Spleen (tissue), 11 donors: ENCODE measurements at regions not wholly inside any gene's neighbourhood (a gene's known extent, or its start where the extent isn't known, plus 50 kb on each side); places are given as distances from the start of the nearest gene placed in this dataset.

Source experiments
- DNase-seq: peaks from one replicate; pipeline ENCODE4 v3.0.0-alpha.2; 2020
- H3K27ac ChIP-seq, 8 donors: fragments of 200-600 bp; sonication (generic) in 7 of 8; 1 replicate in 4 of 8; 2 replicates in 4 of 8; pipeline versions ENCODE4 v1.5.0 to v1.8.0; 2016 to 2021; ENCODE audit warnings: inconsistent platforms in 4 of 8, mild to moderate bottlenecking in 4 of 8, moderate library complexity in 1 of 8
- H3K27me3 ChIP-seq, 7 donors: fragments of 200-600 bp; sonication (generic) in 6 of 7; replicated peaks in 1 of 7; 1 replicate in 4 of 7; 2 replicates in 3 of 7; pipeline versions ENCODE4 v1.5.0 to v1.8.0; 2016 to 2021; ENCODE audit warnings: inconsistent platforms in 3 of 7, mild to moderate bottlenecking in 1 of 7
- H3K36me3 ChIP-seq, 6 donors: fragments of 200-600 bp; sonication (generic) in 5 of 6; 1 replicate in 4 of 6; 2 replicates in 2 of 6; pipeline versions ENCODE4 v1.5.0 to v1.8.0; 2016 to 2021; ENCODE audit warnings: inconsistent platforms in 2 of 6
- H3K4me1 ChIP-seq, 6 donors: fragments of 200-600 bp; sonication (generic) in 5 of 6; 1 replicate in 3 of 6; 2 replicates in 3 of 6; pipeline versions ENCODE4 v1.5.0 to v1.8.0; 2016 to 2021; ENCODE audit warnings: inconsistent platforms in 3 of 6
- H3K4me3 ChIP-seq, 8 donors: fragments of 200-600 bp; sonication (generic) in 7 of 8; 1 replicate in 4 of 8; 2 replicates in 4 of 8; pipeline versions ENCODE4 v1.5.0 to v1.8.0; 2016 to 2021; ENCODE audit warnings: inconsistent platforms in 4 of 8, mild to moderate bottlenecking in 4 of 8, moderate library complexity in 2 of 8
- H3K9me3 ChIP-seq, 8 donors: fragments of 200-600 bp; sonication (generic) in 7 of 8; 1 replicate in 4 of 8; 2 replicates in 4 of 8; pipeline versions ENCODE4 v1.5.0 to v1.8.0; 2016 to 2021; ENCODE audit warnings: inconsistent platforms in 4 of 8
- POLR2A ChIP-seq, 3 donors: fragments of 450-650 bp; IDR thresholded peaks; one replicate each; pipeline ENCODE4 v1.5.1; 2017; ENCODE audit warnings: antibody characterized with exemption in 3 of 3, mild to moderate bottlenecking in 1 of 3
- POLR2AphosphoS5 ChIP-seq, 3 donors: sonication (generic); formaldehyde crosslinking; IDR thresholded peaks; one replicate each; pipeline ENCODE4 v1.5.1; 2017; ENCODE audit warnings: antibody characterized with exemption in 3 of 3
- WGBS, 5 donors: extraction: QIAGEN DNeasy Blood & Tissue Kit in 3 of 5; methylation state at CpG; one replicate each; pipeline versions ENCODE4 v1.1.5 to v1.1.7; 2013 to 2018; 5-methylcytosine and 5-hydroxymethylcytosine counted together
- intact Hi-C: fragments of 100-400 bp; cut with DNase I; formaldehyde crosslinking; loops from one replicate; pipeline ENCODE4 v1.15.0; 2023; ENCODE audit warnings: low total_unique reads
- TF ChIP-seq, protein P1 (sequence below), 11 experiments: fragments of 200-600 bp in 7 of 11; fragments of 450-650 bp in 4 of 11; sonication (generic) in 4 of 11; IDR thresholded peaks in 8 of 11; conservative IDR thresholded peaks in 3 of 11; 1 replicate in 7 of 11; 2 replicates in 4 of 11; pipeline versions ENCODE4 v1.4.0 to v1.8.0; 2016 to 2021; ENCODE audit warnings: antibody characterized with exemption in 11 of 11, inconsistent platforms in 4 of 11, mild to moderate bottlenecking in 1 of 11
- donor health status: healthy with polysubstance abuse.
- donor health status: DM: no; HTN: no; CAD: no; lungs with moderate emphysema.
- donor health status: DM: no; HTN: no; CAD: no.
- donor health status: Bipolar disorder and iron deficiency.
- donor health status: healthy.
- donor health status: DM: no; HTN: no; CAD: no.
- donor health status: DM: yes; HTN: yes; CAD: no.

DNA sequence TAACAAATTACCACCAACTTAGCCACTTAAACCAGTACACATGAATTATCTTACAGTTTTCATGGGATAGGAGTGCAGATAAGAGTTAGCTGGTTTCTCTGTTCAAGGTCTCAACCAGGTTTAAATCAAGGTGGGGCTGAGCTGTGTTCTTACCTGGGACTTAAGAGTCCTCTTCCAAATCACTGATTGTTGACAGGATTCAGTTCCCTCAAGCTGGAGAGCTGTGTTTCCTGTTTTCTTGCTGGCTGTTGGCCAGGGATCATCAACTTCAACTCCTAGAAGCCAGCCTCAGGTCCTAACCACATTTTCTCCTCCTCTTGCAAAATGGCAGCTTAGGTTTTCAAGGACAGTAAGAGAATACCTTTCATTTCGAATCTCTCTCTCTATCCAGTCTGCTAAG is 123.8 kb upstream of the CHRM3 start:
- WGBS, 5 donors, result 58 to 90% (median 69%) methylated on average over 1 of the region's 1 CpG
- Histone ChIP-seq H3K9me3 (peaks cover 0 to 5% (median 1%) of the 10 kb centered on the region in 8 donors), H3K4me3 (no peak overlapping the region), H3K27me3 (no peaks in the 10 kb centered on the region), H3K27ac (no peak overlapping the region), H3K4me1 (no peaks in the 10 kb centered on the region), H3K36me3 (no peaks in the 10 kb centered on the region)
- DNase-seq, result no peak
- intact Hi-C loops, result no loop called here
- TF ChIP-seq POLR2AphosphoS5 (IDR thresholded peaks at IDR 0.05), result no peak
- no peak for TF ChIP-seq POLR2A (IDR thresholded peaks at IDR 0.05)
- TF ChIP-seq, protein P1, sequence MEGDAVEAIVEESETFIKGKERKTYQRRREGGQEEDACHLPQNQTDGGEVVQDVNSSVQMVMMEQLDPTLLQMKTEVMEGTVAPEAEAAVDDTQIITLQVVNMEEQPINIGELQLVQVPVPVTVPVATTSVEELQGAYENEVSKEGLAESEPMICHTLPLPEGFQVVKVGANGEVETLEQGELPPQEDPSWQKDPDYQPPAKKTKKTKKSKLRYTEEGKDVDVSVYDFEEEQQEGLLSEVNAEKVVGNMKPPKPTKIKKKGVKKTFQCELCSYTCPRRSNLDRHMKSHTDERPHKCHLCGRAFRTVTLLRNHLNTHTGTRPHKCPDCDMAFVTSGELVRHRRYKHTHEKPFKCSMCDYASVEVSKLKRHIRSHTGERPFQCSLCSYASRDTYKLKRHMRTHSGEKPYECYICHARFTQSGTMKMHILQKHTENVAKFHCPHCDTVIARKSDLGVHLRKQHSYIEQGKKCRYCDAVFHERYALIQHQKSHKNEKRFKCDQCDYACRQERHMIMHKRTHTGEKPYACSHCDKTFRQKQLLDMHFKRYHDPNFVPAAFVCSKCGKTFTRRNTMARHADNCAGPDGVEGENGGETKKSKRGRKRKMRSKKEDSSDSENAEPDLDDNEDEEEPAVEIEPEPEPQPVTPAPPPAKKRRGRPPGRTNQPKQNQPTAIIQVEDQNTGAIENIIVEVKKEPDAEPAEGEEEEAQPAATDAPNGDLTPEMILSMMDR (IDR thresholded peaks at IDR 0.05 in 8 of 11, conservative IDR thresholded peaks at IDR 0.05 in 3 of 11), result no peak

DNA sequence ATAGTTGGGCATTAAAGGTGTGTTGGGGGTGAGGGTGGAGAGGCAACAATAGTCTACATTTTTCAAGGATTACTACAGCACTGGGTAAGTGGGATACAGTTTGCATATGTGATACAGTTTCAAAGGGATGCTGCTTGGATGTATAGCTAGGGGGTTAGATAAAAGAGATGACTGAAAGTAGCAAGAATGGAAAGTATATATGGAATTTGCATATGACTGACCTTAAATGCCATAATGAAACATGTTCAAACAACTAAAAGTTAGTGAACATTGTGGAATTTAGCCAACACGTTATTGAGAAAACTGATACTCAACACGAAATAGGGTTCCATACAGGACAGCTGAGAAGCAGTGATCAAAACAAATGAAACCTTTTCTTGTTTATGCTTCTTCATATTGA is 124.8 kb upstream of the CHRM3 start:
- no peak for DNase-seq
- intact Hi-C loops, result no loop called here
- no peaks in the 10 kb centered on the region for H3K27me3 ChIP-seq
- no peak overlapping the region for H3K4me3 ChIP-seq
- H3K4me1 ChIP-seq, result no peaks in the 10 kb centered on the region
- WGBS, 5 donors, result 73 to 92% (median 86%) methylated on average over 2 of the region's 2 CpGs
- H3K27ac ChIP-seq, result no peak overlapping the region
- peaks cover 0 to 15% (median 6%) of the 10 kb centered on the region in 8 donors for H3K9me3 ChIP-seq
- H3K36me3 ChIP-seq, result no peaks in the 10 kb centered on the region
- no peak for TF ChIP-seq POLR2A (IDR thresholded peaks at IDR 0.05)
- no peak for TF ChIP-seq POLR2AphosphoS5 (IDR thresholded peaks at IDR 0.05)
- TF ChIP-seq, protein P1 (IDR thresholded peaks at IDR 0.05 in 8 of 11, conservative IDR thresholded peaks at IDR 0.05 in 3 of 11), result no peak

DNA sequence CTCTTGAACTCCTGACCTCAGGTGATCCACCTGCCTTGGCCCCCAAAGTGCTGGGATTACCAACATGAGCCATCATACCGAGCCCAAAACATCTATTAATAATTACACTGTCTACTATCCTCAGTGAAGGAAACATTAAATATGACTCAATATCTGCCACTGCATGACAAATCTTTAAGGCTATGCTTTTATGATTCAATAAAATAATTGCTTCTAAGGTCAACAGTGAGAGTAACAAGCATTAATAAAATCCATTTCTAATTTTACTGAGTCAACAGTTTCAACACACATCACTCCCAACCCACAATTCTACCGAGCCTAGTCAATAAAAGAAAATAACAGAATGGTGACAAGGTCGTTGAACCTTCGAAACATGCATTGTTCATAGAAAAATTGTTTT is 125.5 kb upstream of the CHRM3 start:
- no peak for DNase-seq
- Histone ChIP-seq H3K4me1 (no peaks in the 10 kb centered on the region), H3K27ac (no peak overlapping the region), H3K36me3 (no peaks in the 10 kb centered on the region), H3K4me3 (no peak overlapping the region), H3K9me3 (peaks cover 0 to 21% (median 6%) of the 10 kb centered on the region in 8 donors), H3K27me3 (no peaks in the 10 kb centered on the region)
- intact Hi-C loops, result no loop called here
- WGBS, 5 donors, result 66 to 88% (median 81%) methylated on average over 4 of the region's 4 CpGs
- TF ChIP-seq POLR2A (IDR thresholded peaks at IDR 0.05), result no peak
- TF ChIP-seq, protein P1 (IDR thresholded peaks at IDR 0.05 in 8 of 11, conservative IDR thresholded peaks at IDR 0.05 in 3 of 11), result no peak
- TF ChIP-seq POLR2AphosphoS5 (IDR thresholded peaks at IDR 0.05), result no peak

DNA sequence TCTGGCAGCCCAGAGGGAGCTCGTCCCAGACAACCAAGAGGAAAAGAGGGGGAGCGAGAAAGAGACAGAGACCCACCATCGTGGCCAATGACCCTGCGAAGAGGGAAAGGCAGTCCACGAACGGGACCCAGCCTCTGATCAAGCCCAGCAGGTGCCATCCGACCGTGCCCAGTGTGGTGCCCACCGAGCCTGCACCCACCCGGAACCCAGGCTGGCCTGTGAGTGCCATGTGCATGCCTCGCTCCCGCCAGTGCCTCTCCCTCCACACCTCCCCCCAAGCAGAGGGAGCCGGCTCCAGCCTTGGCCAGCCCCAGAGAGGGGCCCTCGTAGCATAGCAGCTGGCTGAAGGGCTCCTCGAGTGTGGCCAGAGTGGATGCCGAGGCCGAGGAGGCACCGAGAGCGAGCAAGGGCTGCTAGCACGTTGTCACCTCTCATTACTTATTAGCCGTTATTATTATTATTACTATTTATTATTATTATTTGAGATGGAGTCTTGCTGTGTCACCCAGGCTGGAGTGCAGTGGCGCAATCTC is 130.7 kb upstream of the CHRM3 start:
- H3K4me3 ChIP-seq, result no peak overlapping the region
- H3K36me3 ChIP-seq, result no peaks in the 10 kb centered on the region
- peaks cover 0 to 31% (median 6%) of the 10 kb centered on the region in 8 donors for H3K9me3 ChIP-seq
- no peaks in the 10 kb centered on the region for H3K27me3 ChIP-seq
- intact Hi-C loops, result no loop called here
- H3K27ac ChIP-seq, result no peak overlapping the region
- TF ChIP-seq POLR2AphosphoS5 (IDR thresholded peaks at IDR 0.05), result no peak
- TF ChIP-seq POLR2A (IDR thresholded peaks at IDR 0.05), result no peak
- TF ChIP-seq, protein P1 (IDR thresholded peaks at IDR 0.05 in 8 of 11, conservative IDR thresholded peaks at IDR 0.05 in 3 of 11), result no peak
- 87 to 95% (median 91%) methylated on average over 15 to 22 of the region's 22 CpGs for WGBS, 5 donors
- DNase-seq, result no peak
- H3K4me1 ChIP-seq, result no peaks in the 10 kb centered on the region
